A549 (cell line): ENCODE measurements at regions not wholly inside any gene's neighbourhood (a gene's known extent, or its start where the extent isn't known, plus 50 kb on each side); places are given as distances from the start of the nearest gene placed in this dataset.

Source experiments
- CHD2 ChIP-seq: fragments of 150-350 bp; IDR thresholded peaks from 2 replicates; pipeline ENCODE4 v1.6.1; 2014; ENCODE audit warnings: low read length; ENCODE audit not compliant: partially characterized antibody
- EP300 ChIP-seq, 2 experiments: fragments of >200 bp; sonication (Bioruptor Twin); formaldehyde crosslinking; IDR thresholded peaks; 2 replicates in 1 of 2; 3 replicates in 1 of 2; pipeline ENCODE4 v1.6.1; 2016 to 2017
- JUN ChIP-seq, 2 experiments: fragments of >200 bp; sonication (Bioruptor Twin); formaldehyde crosslinking; IDR thresholded peaks; 2 replicates in 1 of 2; 3 replicates in 1 of 2; pipeline ENCODE4 v1.6.1; 2016 to 2017
- KDM5A ChIP-seq: fragments of 200-600 bp; sonication (generic); IDR thresholded peaks from 2 replicates; pipeline ENCODE4 v1.6.1; 2016; ENCODE audit warnings: antibody characterized with exemption, mild to moderate bottlenecking
- POLR2A ChIP-seq: IDR thresholded peaks from 2 replicates; pipeline ENCODE4 v1.6.1; 2012; ENCODE audit warnings: mild to moderate bottlenecking, low read length
- RFX5 ChIP-seq: fragments of 450-650 bp; IDR thresholded peaks from 2 replicates; pipeline ENCODE4 v1.7.1; 2014; ENCODE audit warnings: antibody characterized with exemption, mild to moderate bottlenecking, moderate library complexity
- TF ChIP-seq, protein P1 (sequence below): fragments of >200 bp; sonication (Bioruptor Twin); formaldehyde crosslinking; IDR thresholded peaks from 3 replicates; pipeline ENCODE4 v1.5.1; 2016

DNA sequence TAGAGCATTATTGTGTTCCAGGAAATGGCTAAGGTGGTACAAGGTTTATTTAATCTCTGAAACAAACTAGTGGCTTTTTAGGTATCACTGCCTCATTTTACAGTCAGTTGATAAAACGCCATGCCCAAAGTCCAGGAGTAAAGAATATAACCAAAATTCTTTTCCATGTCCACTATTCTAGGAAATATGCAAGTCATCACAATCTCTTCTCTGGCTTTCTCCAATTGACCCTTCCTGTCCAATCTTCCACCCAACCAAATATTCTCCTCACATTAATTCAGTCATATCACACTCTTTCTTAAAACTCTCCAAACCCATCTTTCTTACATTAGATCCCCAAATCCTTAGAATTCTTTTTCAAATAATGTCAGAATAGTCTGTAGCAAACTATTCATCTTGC is 1110.0 kb upstream of the CDH8 start:
- TF ChIP-seq POLR2A (no peak), KDM5A (no peak), JUN (IDR thresholded peaks at IDR 0.05) (no peak), RFX5 (no peak), CHD2 (no peak), EP300 (IDR thresholded peaks at IDR 0.05) (no peak)
- TF ChIP-seq, protein P1, sequence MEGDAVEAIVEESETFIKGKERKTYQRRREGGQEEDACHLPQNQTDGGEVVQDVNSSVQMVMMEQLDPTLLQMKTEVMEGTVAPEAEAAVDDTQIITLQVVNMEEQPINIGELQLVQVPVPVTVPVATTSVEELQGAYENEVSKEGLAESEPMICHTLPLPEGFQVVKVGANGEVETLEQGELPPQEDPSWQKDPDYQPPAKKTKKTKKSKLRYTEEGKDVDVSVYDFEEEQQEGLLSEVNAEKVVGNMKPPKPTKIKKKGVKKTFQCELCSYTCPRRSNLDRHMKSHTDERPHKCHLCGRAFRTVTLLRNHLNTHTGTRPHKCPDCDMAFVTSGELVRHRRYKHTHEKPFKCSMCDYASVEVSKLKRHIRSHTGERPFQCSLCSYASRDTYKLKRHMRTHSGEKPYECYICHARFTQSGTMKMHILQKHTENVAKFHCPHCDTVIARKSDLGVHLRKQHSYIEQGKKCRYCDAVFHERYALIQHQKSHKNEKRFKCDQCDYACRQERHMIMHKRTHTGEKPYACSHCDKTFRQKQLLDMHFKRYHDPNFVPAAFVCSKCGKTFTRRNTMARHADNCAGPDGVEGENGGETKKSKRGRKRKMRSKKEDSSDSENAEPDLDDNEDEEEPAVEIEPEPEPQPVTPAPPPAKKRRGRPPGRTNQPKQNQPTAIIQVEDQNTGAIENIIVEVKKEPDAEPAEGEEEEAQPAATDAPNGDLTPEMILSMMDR: no peak
